GM23248 (cell line): ENCODE measurements at regions not wholly inside any gene's neighbourhood (a gene's known extent, or its start where the extent isn't known, plus 50 kb on each side); places are given as distances from the start of the nearest gene placed in this dataset.

Experiments used
- DNase-seq: peaks from one replicate; pipeline ENCODE4 v3.0.0-alpha.2; 2015
- H2AFZ ChIP-seq: fragments of 200-600 bp; sonication (generic); 2 replicates; pipeline ENCODE4 v1.6.1; 2016; ENCODE audit warnings: antibody characterized with exemption
- H3F3A ChIP-seq: fragments of 200-600 bp; sonication (generic); 2 replicates; pipeline ENCODE4 v1.6.1; 2016; ENCODE audit warnings: mild to moderate bottlenecking, antibody characterized with exemption, mixed run types; ENCODE audit not compliant: insufficient read depth
- H3K27ac ChIP-seq: fragments of 200-600 bp; sonication (generic); 2 replicates; pipeline ENCODE4 v1.5.1; 2016; ENCODE audit warnings: mild to moderate bottlenecking
- H3K27me3 ChIP-seq: fragments of 200-600 bp; sonication (generic); replicated peaks from 2 replicates; pipeline ENCODE4 v1.6.1; 2016; ENCODE audit warnings: mild to moderate bottlenecking; ENCODE audit not compliant: insufficient read depth
- H3K36me3 ChIP-seq: fragments of 200-600 bp; sonication (generic); 2 replicates; pipeline ENCODE4 v1.6.1; 2016; ENCODE audit warnings: low read depth, mild to moderate bottlenecking
- H3K4me1 ChIP-seq: fragments of 200-600 bp; sonication (generic); 2 replicates; pipeline ENCODE4 v1.6.1; 2016; ENCODE audit warnings: mild to moderate bottlenecking; ENCODE audit not compliant: insufficient read depth
- H3K4me2 ChIP-seq: fragments of 200-600 bp; sonication (generic); one replicate; pipeline ENCODE4 v1.6.1; 2016; ENCODE audit warnings: mild to moderate bottlenecking; ENCODE audit not compliant: unreplicated experiment
- H3K4me3 ChIP-seq: fragments of 200-600 bp; sonication (generic); 2 replicates; pipeline ENCODE4 v1.5.1; 2016; ENCODE audit warnings: mild to moderate bottlenecking
- H3K79me2 ChIP-seq: fragments of 200-600 bp; sonication (generic); 2 replicates; pipeline ENCODE4 v1.6.1; 2016; ENCODE audit warnings: mild to moderate bottlenecking; ENCODE audit not compliant: insufficient read depth
- H3K9ac ChIP-seq: fragments of 200-600 bp; sonication (generic); 2 replicates; pipeline ENCODE4 v1.6.1; 2016; ENCODE audit warnings: mild to moderate bottlenecking
- H3K9me2 ChIP-seq: fragments of 200-600 bp; sonication (generic); 2 replicates; pipeline ENCODE4 v1.6.1; 2016; ENCODE audit warnings: mixed run types, mild to moderate bottlenecking, moderate library complexity; ENCODE audit not compliant: insufficient read depth
- H3K9me3 ChIP-seq: fragments of 200-600 bp; sonication (generic); one replicate; pipeline ENCODE4 v1.6.1; 2017; ENCODE audit warnings: low read depth
- H4K20me1 ChIP-seq: fragments of 200-600 bp; sonication (generic); 2 replicates; pipeline ENCODE4 v1.6.0; 2016; ENCODE audit not compliant: insufficient read depth
- EZH2 ChIP-seq: fragments of 200-600 bp; sonication (generic); IDR thresholded peaks from 2 replicates; pipeline ENCODE4 v1.6.1; 2018; ENCODE audit warnings: antibody characterized with exemption, mild to moderate bottlenecking; ENCODE audit not compliant: insufficient read depth, poor library complexity, severe bottlenecking
- EZH2phosphoT487 ChIP-seq: fragments of 200-600 bp; sonication (generic); IDR thresholded peaks from 2 replicates; pipeline ENCODE4 v1.6.1; 2018; ENCODE audit warnings: antibody characterized with exemption, moderate library complexity, mild to moderate bottlenecking, low read depth; ENCODE audit not compliant: insufficient read depth
- WGBS, 2 experiments: methylation state at CpG; one replicate each; pipeline ENCODE4 v1.1.6; 2015 to 2017; ENCODE audit warnings: low lambda C conversion rate in 2 of 2, low coverage in 1 of 2; ENCODE audit errors: missing lambda C conversion rate in 2 of 2; 5-methylcytosine and 5-hydroxymethylcytosine counted together
- in situ Hi-C: fragments of 300-500 bp; cut with MboI; formaldehyde crosslinking; loops from 2 replicates; pipeline ENCODE4 v1.15.0; 2020

DNA sequence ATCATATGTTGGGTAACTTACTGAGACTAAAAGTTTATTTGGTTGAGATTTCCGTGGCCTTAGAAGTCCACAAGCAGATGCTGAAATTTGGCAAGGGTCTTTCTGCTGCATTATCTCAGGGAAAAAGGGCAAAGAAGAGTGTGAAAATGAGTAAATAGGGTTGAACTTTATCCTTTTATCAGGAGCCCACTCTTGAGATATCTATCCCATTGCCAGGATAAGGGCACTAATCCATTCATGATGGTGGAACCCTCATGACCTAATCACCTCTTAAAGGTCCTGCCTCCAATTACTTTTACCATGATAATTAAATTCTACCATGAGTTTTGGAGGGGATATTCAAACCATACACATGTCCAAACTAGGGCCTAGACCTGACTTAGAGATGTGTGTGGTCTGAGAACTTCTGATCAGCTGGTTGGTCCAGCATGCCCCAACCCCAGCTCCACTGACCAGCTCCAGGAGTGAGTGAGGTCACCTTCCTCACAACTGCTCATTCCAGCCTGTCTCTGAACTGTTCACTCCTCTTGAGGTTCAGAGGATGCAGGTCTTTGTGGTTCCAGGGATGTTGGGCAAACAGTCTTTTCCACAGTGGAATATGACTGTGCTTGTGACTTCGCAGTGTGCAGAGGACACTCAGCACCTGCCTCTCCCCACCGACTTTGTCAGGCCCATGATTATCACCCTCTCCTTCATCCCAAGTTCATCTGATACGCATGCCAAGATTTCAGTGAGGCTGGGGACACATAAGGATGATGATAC lies 130.1 kb upstream of the TOP3B start:
- H3K4me2 ChIP-seq: no peak overlapping the region
- no peak overlapping the region for H3K27ac ChIP-seq
- no peaks in the 10 kb centered on the region for H3K27me3 ChIP-seq
- H3K79me2 ChIP-seq: no peaks in the 10 kb centered on the region
- DNase-seq: no peak
- WGBS, 2 experiments: 61 to 72% methylated on average over 4 of the region's 4 CpGs
- no peaks in the 10 kb centered on the region for H3K9me3 ChIP-seq
- no peak overlapping the region for H2AFZ ChIP-seq
- no peaks in the 10 kb centered on the region for H3K9me2 ChIP-seq
- no peak overlapping the region for H3K4me3 ChIP-seq
- no peak for TF ChIP-seq EZH2phosphoT487
- TF ChIP-seq EZH2: no peak
- peaks cover 5% of the 10 kb centered on the region; the same call in 1 of the 2 replicates for H3F3A ChIP-seq
- peaks cover 8% of the 10 kb centered on the region for H3K4me1 ChIP-seq
- H3K9ac ChIP-seq: no peak overlapping the region
- in situ Hi-C loops: no loop called here
- no peaks in the 10 kb centered on the region for H3K36me3 ChIP-seq
- no peaks in the 10 kb centered on the region for H4K20me1 ChIP-seq

DNA sequence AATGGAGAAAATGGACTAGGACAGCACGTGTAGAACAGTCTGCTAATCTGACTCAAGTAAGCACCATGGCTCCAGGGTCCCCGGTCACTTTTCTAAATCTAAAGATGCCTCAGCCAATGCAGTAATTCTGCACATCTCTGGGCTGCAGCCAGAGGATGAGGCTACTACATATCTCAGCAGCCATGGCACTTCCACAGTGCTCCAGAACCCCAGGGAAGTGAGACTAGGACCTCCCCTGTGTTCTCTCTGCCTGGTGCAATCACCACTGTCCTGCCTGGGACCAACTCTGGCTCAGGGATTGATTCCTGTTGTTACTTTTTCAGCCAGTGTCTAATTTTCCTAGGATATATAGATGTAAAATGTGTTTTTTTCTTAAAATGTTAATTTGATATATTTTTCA lies 129.4 kb upstream of the TOP3B start:
- WGBS, 2 experiments: 69 to 71% methylated on average over 2 of the region's 2 CpGs
- no peak overlapping the region for H3K27ac ChIP-seq
- peaks cover 8% of the 10 kb centered on the region for H3K4me1 ChIP-seq
- no peaks in the 10 kb centered on the region for H3K36me3 ChIP-seq
- in situ Hi-C loops: no loop called here
- peaks cover 5% of the 10 kb centered on the region; the same call in 1 of the 2 replicates for H3F3A ChIP-seq
- DNase-seq: no peak
- H3K79me2 ChIP-seq: no peaks in the 10 kb centered on the region
- no peak for TF ChIP-seq EZH2
- TF ChIP-seq EZH2phosphoT487: no peak
- H3K9me2 ChIP-seq: no peaks in the 10 kb centered on the region
- no peaks in the 10 kb centered on the region for H4K20me1 ChIP-seq
- H3K4me3 ChIP-seq: no peak overlapping the region
- no peak overlapping the region for H2AFZ ChIP-seq
- no peaks in the 10 kb centered on the region for H3K27me3 ChIP-seq
- no peak overlapping the region for H3K9ac ChIP-seq
- H3K9me3 ChIP-seq: no peaks in the 10 kb centered on the region
- H3K4me2 ChIP-seq: no peak overlapping the region

DNA sequence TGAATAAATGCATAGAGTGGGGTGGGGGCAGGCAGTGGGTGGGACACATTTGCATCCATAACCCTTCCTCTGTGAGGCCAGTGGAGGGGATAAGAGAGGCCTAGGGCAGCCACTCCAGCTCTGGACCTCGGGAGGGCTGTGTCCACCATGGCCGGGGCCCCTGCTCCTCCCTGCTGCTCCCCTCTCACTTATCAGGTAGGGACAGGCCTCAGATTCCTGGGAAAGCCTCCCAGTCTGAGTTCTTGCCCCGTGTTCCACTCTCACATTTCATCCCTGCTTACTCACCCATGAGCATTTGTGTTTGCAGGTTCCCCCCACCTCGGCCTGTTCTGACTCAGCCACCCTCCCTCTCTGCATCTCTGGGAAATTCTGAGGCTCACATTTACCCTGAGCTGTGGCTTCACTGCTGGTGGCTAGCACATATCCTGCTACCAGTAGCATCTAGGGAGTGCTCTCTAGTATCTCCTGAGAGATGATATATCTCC lies 128.7 kb upstream of the TOP3B start:
- no peaks in the 10 kb centered on the region for H3K79me2 ChIP-seq
- in situ Hi-C loops: no loop called here
- 0 to 35% methylated on average over 2 to 4 of the region's 4 CpGs for WGBS, 2 experiments
- no peaks in the 10 kb centered on the region for H3K9me3 ChIP-seq
- no peaks in the 10 kb centered on the region for H4K20me1 ChIP-seq
- H3K4me2 ChIP-seq: peak overlapping the region; percentile 21
- TF ChIP-seq EZH2: no peak
- no peak for TF ChIP-seq EZH2phosphoT487
- H2AFZ ChIP-seq: 0 out of 2 replicates have a peak overlapping the region, but pooled peaks have one; percentile 17
- H3F3A ChIP-seq: peaks cover 5% of the 10 kb centered on the region; the same call in 1 of the 2 replicates
- H3K4me1 ChIP-seq: peaks cover 8% of the 10 kb centered on the region
- peak; percentile 90 for DNase-seq
- H3K27ac ChIP-seq: peak overlapping the region; percentile 86
- H3K9me2 ChIP-seq: no peaks in the 10 kb centered on the region
- peak overlapping the region; percentile 67 for H3K9ac ChIP-seq
- no peak overlapping the region for H3K4me3 ChIP-seq
- H3K36me3 ChIP-seq: no peaks in the 10 kb centered on the region
- no peaks in the 10 kb centered on the region for H3K27me3 ChIP-seq

DNA sequence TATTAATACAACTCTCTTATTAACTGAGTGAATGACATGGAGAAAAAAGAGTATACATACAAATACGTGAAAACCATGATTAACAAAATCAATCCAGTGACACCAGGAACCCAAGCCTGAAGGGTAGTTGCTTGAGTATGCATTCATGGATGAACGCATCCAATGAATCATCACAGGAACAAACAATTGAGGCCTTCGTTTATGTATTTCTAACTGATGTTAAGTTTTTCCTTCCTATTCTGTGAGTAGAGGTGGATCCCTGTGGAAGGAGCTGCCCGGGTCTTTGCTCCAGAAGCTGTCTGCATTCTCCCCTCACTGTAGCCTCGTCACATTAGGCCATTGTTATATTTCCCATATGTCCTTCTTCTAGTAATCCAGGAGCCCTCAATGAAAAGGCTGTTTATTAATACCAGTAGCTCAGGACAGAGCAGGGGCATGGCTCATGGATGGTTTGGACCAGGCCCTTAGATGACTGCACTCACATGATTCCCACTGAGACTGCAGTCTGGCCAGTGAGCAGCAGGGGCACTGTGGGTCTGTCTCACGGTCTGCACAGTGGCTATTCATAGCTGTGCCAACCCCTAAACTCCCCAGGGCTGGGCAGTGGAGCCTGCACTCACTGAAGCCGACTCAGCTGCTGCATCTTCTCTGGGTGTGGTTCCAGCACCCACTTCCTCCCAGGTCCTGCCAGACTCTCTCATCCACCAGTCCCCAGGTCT lies 128.1 kb upstream of the TOP3B start:
- H3K4me3 ChIP-seq: no peak overlapping the region
- H3K4me1 ChIP-seq: peaks cover 8% of the 10 kb centered on the region
- peak; percentile 91 for DNase-seq
- H2AFZ ChIP-seq: 0 out of 2 replicates have a peak overlapping the region, but pooled peaks have one; percentile 17
- no peaks in the 10 kb centered on the region for H3K27me3 ChIP-seq
- H3K9me2 ChIP-seq: no peaks in the 10 kb centered on the region
- H3K9me3 ChIP-seq: no peaks in the 10 kb centered on the region
- peaks cover 5% of the 10 kb centered on the region; the same call in 1 of the 2 replicates for H3F3A ChIP-seq
- TF ChIP-seq EZH2: no peak
- TF ChIP-seq EZH2phosphoT487: no peak
- no peaks in the 10 kb centered on the region for H4K20me1 ChIP-seq
- peak overlapping the region; percentile 67 for H3K9ac ChIP-seq
- peak overlapping the region; percentile 21 for H3K4me2 ChIP-seq
- no peaks in the 10 kb centered on the region for H3K79me2 ChIP-seq
- WGBS, 2 experiments: 40 to 42% methylated on average over 7 of the region's 7 CpGs
- in situ Hi-C loops: no loop called here
- H3K27ac ChIP-seq: peak overlapping the region; percentile 86
- no peaks in the 10 kb centered on the region for H3K36me3 ChIP-seq
